Astrocyte of the spinal cord (primary cell): ENCODE measurements at regions not wholly inside any gene's neighbourhood (a gene's known extent, or its start where the extent isn't known, plus 50 kb on each side); places are given as distances from the start of the nearest gene placed in this dataset.

Experiments
- DNase-seq: peaks from one replicate; pipeline ENCODE4 v3.0.0; 2011; ENCODE audit warnings: low read depth, low spot score
- H3K4me3 ChIP-seq: 2 replicates; pipeline ENCODE4 v1.5.1; 2011; ENCODE audit warnings: low read depth, mild to moderate bottlenecking, low read length, moderate library complexity
- in situ Hi-C: cut with HindIII; loops from 2 replicates; pipeline ENCODE4 v1.10.0; 2017; ENCODE audit warnings: low sequenced_read_pairs
- TF ChIP-seq, protein P1 (sequence below): IDR thresholded peaks from 2 replicates; pipeline ENCODE4 v1.5.1; 2012; ENCODE audit warnings: low read depth, mild to moderate bottlenecking, low read length, inconsistent platforms

DNA sequence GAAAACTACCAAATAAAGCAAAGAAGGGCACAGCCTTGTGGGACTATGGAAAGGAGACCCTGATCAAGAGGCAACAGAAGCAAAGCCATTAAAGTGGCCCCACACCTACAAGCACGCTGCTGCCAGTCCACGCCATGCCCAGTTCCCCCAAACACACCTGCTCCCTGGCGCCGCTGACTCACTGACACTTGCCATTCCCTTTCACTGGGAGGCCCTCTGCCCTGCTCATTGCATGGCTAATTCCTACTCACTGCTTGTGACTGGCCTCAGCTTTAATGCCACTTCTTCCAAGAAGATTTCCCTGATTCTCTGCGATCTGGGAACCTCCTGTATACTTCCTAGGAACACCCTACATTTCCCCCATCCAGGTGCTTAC is 71.2 kb upstream of the TAF1L start:
- DNase-seq, result no peak
- TF ChIP-seq, protein P1, sequence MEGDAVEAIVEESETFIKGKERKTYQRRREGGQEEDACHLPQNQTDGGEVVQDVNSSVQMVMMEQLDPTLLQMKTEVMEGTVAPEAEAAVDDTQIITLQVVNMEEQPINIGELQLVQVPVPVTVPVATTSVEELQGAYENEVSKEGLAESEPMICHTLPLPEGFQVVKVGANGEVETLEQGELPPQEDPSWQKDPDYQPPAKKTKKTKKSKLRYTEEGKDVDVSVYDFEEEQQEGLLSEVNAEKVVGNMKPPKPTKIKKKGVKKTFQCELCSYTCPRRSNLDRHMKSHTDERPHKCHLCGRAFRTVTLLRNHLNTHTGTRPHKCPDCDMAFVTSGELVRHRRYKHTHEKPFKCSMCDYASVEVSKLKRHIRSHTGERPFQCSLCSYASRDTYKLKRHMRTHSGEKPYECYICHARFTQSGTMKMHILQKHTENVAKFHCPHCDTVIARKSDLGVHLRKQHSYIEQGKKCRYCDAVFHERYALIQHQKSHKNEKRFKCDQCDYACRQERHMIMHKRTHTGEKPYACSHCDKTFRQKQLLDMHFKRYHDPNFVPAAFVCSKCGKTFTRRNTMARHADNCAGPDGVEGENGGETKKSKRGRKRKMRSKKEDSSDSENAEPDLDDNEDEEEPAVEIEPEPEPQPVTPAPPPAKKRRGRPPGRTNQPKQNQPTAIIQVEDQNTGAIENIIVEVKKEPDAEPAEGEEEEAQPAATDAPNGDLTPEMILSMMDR, result no peak
- in situ Hi-C loops, result no loop called here
- no peak overlapping the region for H3K4me3 ChIP-seq

- in situ Hi-C loops, result no loop called here
- no peak overlapping the region for H3K4me3 ChIP-seq
- TF ChIP-seq, protein P1, result no peak
- no peak for DNase-seq
These were observed 71.9 kb upstream of the TAF1L start for GRCh38 chr9:32707326-32707725.

DNA sequence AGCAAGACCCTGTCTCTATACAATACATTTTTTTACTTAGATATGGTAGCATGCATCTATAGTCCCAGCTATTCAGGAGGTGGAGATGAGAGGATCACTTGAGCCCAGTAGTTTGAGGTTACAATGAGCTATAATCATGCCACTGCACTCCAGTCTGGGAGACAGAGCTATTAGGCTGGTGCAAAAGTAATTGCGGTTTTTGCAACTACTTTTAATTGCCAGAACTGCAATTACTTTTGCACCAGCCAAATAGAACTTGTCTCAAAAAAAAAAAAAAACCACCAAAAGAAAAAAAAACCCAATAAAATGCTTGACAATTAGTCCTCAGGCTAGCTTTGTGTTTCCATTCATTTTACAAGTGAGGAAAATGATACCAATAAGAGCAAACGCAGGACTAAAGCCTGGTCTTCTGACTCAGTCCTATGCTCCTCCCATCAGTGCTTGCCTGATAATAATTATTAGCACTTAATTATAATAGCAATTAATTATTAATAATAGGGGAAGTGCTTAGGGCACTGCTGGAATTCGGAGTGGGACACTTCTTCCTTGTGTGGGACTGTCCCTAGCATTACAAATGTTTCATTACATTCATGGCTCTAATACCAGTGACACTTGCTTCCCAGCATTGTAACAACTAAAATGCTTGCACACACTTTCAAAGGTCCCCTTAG is 73.1 kb upstream of the TAF1L start:
- DNase-seq, result no peak
- no peak overlapping the region for H3K4me3 ChIP-seq
- TF ChIP-seq, protein P1, result no peak
- in situ Hi-C loops, result no loop called here

DNA sequence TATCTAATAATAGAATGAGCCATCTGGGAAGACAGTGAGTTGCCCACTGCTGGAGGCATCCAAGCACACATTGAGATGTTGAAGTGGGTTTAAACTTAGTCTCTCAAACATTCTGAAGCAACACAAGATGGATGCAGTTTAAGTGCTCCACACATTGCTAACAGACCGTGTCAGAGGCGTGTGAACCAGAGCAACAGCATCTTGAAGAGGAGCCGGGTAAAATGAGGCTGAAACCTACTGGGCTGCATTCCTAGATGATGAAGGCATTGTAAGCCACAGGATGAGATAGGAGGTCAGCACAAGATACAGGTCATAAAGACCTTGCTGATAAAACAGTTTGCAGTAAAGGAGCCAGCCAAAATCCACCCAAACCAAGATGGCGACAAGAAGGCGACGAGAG is 73.5 kb upstream of the TMEM215 start:
- TF ChIP-seq, protein P1, result no peak
- in situ Hi-C loops, result no loop called here
- no peak overlapping the region for H3K4me3 ChIP-seq
- DNase-seq, result no peak

- no peak for DNase-seq
- H3K4me3 ChIP-seq, result no peak overlapping the region
- TF ChIP-seq, protein P1, result no peak
- in situ Hi-C loops, result no loop called here
These were observed 66.9 kb upstream of the TMEM215 start for GRCh38 chr9:32716425-32716824.

- DNase-seq, result no peak
- TF ChIP-seq, protein P1, result no peak
- in situ Hi-C loops, result no loop called here
- no peak overlapping the region for H3K4me3 ChIP-seq
These were observed 66.3 kb upstream of the TMEM215 start for GRCh38 chr9:32716955-32717543.

- TF ChIP-seq, protein P1, result no peak
- DNase-seq, result no peak
- in situ Hi-C loops, result no loop called here
- H3K4me3 ChIP-seq, result no peak overlapping the region
These were observed 60.6 kb upstream of the TMEM215 start for GRCh38 chr9:32722704-32723103.
